Cardiac septum (tissue), 1 donor: ENCODE measurements at regions not wholly inside any gene's neighbourhood (a gene's known extent, or its start where the extent isn't known, plus 50 kb on each side); places are given as distances from the start of the nearest gene placed in this dataset.

ENCODE experiments used
- DNase-seq: peaks from one replicate; pipeline ENCODE4 v3.0.0-alpha.2; 2020; ENCODE audit warnings: low spot score
- intact Hi-C: fragments of 100-400 bp; cut with DNase I; formaldehyde crosslinking; loops from one replicate; pipeline ENCODE4 v1.14.0; 2022
- donor health status: DM: no; HTN: no; CAD: no.

DNA sequence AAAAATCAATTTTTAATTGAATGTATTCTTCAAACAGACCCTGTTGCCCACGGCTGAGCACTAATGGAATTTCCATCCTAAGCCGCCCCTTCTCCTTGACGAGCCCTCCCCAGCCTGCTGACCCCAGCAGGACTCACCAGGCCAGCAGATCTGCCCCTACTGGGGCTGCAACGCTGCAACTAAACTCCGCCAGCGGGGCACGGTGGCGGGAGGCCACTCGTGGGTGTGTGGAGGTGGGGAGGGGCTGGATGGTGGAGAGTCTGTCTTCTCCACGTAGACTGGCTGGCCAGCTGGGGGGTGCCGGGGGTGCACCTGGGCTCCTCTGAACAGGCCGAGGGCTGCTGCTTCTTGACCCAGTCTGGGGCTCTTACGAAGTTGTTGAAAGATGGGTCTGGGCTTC lies 67.8 kb downstream of the ENGASE start:
- intact Hi-C loops: no loop called here
- no peak for DNase-seq

DNA sequence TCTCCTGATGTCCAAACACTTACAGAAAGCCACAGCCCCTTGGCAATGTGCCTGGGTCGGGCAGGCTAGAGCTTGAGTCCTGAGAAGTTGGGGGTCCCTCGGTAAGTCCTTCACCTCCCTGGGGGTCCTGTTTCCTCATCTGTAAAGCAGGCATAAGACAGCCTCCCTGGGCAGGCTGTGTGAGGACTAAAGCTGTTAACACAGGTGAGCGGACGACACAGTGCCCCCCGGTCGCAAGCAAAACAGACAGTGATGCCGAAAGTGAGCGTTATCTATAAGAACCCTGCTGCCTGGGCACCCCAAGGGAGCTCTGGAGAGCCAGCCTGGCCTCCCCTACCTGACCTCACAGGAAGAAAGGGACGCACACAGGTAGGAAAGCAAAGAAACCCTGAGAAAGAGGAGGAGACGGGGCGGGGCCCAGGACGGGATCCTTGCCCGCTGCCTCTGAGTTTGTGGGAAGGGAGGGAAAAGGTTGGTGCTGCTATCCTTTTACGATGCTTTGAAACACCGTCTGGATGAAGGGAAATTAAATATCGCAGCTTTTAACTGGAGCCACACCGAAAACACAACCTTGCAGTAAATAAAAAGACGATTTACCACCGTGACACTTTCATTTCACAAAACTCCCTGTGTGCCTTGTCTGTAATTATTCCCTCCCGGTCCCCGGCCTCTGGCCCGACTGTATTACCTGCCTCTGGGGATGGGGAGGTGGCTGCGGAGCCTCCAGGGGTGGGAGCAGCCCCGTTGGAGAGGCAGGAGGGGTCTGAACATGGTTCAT lies 67.1 kb downstream of the ENGASE start:
- DNase-seq: no peak
- intact Hi-C loops: no loop called here

DNA sequence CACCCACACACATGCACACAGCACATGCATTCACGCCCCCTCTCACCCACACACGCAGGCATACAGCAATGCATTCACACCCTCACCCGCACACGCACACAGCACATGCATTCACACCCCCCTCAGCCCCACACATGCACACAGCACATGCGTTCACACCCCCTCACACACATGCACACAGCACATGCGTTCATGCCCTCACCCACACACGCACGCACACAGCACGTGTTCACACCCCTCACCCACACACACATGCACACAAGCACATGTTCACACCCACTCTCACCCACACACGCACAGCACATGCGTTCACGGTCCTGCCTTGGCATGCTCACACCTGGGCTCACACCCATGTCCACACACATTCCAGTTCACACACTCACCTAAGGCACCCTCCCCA lies 64.2 kb downstream of the ENGASE start:
- DNase-seq: no peak
- intact Hi-C loops: no loop called here

DNA sequence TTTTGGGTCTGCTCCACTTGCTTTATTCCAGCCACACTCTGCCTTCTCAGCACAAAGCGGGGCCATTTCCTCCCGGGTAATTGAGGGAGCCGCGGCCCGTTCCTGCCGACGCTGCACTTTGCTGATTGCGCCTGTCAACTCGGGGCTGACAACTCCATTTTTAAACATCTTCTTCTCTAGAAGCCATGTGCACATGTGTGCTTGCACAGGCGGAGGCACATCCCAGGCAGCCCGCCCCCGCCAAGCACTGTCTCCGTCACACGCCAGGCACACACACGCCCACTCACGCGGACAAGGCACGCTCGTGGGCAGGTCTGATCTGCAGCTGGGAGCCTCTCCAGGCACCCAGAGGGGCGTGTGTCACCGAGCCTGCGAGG lies 63.2 kb downstream of the ENGASE start:
- DNase-seq: no peak
- intact Hi-C loops: no loop called here

DNA sequence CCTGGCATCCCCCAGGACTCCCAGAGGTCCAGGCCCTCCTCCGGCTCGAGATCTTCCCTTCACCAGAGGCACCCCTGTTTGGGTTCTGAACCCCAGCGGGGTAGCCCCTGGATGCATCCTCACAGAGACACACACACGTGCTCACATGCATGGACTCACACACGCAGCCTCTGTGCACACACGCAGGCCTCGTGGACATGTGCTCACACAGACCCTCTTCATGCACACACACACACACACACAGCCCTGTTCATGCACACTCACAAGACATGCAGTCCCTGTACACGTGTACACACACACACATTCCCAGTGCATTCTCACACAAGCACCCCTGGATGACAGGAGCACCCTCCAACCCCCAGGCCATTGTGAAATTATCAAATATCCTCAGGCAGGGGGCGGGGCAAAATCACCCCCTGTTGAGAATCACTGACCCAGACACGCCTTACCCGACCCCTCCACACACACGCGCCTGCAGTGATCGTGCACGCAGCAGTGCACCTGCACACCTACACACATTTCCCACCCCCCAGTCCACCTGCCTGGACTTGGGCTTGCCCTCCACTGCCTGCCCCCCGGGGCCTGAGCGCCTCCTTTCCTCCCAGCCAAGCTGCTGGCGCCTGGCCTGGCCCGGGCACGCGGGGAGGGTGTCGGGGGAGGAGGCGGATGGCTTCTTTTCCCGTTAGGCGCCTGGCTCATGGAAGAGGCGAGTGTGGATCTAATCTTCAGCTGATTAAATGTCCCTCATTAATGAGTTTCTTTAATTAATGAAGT lies 62.6 kb downstream of the ENGASE start:
- DNase-seq: no peak
- intact Hi-C loops: no loop called here

DNA sequence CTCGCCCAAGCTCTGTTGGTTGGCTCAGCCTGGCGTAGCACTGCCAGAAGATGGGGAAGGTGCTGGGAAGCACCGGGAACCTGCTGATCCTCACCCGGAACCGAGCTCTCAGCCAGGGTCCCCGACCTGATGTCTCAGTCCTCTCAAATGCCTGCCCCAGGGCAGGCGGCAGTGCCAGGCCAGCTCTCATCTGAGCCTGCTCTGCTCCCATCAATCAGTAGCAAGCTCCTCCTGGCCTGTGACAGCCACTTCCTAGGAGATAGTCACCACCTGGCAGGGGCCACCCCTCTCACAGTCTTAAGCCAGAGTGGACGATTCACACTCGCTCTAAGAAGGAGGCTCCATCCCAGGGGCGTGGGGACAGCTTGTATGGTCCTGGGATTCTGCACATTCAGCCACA lies 62.0 kb downstream of the ENGASE start:
- intact Hi-C loops: no loop called here
- no peak for DNase-seq
